ENCODE measurements at regions not wholly inside any gene's neighbourhood (a gene's known extent, or its start where the extent isn't known, plus 50 kb on each side); places are given as distances from the start of the nearest gene placed in this dataset.
"Not testable (repeated sequence)": the region's sequence is repeated elsewhere in the genome, so short reads cannot be mapped to it uniquely, and the experiment has no call there.

- DNase-seq: no peak
These were observed 151.8 kb upstream of the RASA1 start for GRCh38 chr5:87115839-87116364.

DNA sequence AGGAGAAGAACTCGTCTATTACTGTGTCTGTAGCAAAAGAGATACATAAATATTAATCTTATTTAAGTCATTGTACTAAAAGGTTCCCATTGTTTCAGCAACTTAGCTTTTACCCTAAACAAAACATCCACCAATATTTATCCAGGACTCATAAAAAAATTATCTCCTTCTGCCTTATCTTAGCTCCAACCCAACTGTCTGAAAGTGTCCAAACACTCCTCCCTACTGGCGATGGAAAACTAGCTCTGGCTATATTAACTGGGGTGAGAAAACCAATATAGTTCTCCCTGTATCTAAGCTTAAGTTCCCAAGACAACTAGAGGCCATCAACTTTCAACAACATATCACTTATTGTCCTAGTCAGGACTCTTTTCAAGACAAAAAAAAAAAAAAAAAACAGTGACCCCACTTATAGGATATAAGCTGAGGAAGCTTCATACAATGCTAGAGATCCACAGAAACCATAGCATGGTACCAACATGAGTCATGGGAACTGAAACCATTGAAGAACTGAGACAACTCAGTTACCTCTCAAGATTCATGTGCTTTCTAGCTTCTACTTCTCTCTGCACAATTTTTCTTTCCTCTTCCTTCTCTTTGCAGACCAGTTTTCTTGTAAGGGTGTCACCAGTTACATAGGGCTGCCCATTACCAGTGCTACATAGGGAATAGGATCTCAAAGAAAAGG is 150.7 kb upstream of the RASA1 start:
- no peak for DNase-seq

DNA sequence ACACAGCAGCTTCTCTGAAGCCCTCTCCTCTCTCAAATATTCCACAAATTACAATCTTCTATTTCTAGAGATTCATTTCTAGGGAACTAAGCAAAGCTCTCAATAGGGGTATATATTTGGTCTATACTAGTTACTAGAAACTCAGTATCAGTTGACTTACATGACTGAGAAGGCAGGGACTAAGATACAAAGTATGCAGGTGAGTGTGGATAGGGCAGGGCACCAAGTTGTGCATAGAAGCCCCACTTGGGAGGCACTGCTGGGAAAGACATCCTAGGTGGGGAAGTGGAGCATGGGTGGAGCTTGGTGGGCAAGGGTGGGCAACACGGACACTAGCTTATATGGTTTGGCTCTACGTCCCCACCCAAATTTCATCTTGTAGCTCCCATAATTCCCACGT is 148.1 kb upstream of the RASA1 start:
- no peak for DNase-seq

- no peak for DNase-seq
These were observed 147.0 kb upstream of the RASA1 start for GRCh38 chr5:87120518-87121303.

- DNase-seq: no peak
These were observed 146.2 kb upstream of the RASA1 start for GRCh38 chr5:87121304-87122150.

DNA sequence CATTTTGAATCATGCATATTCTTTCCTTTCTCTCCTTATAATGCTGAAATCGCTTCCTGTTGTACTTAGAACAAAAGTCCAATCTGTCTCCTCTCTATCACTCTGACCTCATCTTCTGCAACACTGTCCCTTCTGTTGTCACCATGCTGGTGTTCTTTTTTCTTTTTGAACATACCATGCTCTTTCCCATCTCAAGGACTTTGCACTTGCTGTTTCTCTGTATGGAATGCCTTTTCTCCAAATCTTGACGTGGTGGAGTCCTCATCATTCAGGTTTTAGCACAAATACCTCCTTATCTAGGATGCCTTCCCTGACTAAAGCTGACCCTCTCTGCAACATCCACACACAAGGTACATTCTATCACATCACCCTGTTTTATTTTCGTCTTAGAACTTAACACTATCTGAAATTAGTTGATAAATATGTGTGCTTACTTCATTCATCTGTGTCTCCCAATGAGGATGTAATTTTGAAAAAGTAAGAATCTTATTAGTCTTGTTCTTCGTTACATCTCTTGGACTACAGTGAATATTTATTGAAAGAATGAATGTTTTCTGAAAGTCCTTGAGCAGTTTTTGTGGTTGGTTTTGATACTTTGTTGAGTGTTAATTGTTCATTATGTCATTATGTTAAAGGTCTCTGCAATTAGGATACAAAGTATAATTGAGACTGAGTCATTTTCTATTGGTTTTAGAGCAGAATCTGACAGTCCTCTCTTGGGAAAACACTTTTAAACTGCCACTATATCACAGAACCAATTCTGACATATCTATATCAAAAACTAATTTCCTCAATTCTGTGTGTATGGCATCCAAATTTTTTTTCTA is 145.3 kb upstream of the RASA1 start:
- DNase-seq: no peak

DNA sequence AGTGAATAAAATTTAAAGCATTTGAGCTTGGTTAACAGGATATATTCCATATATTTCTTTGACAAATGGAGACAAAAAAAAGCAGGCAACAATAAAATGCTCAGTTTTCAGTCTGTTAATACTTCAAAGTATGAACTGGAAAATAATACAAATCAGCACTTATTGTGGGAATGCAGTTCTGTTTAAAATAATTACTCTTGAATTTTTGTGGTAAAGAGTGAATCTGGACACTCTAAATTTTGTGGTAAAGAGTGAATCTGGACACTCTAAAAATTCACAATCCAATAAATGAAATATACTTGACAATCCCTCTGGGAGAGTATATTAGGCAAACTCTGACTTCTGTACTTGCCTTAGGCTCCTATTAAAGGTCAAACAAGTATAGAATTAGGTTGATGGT is 141.9 kb upstream of the RASA1 start:
- no peak for DNase-seq

- no peak for DNase-seq
These were observed 140.8 kb upstream of the RASA1 start for GRCh38 chr5:87126869-87127268.

- no peak for DNase-seq
These were observed 140.3 kb upstream of the RASA1 start for GRCh38 chr5:87127426-87127825.

DNA sequence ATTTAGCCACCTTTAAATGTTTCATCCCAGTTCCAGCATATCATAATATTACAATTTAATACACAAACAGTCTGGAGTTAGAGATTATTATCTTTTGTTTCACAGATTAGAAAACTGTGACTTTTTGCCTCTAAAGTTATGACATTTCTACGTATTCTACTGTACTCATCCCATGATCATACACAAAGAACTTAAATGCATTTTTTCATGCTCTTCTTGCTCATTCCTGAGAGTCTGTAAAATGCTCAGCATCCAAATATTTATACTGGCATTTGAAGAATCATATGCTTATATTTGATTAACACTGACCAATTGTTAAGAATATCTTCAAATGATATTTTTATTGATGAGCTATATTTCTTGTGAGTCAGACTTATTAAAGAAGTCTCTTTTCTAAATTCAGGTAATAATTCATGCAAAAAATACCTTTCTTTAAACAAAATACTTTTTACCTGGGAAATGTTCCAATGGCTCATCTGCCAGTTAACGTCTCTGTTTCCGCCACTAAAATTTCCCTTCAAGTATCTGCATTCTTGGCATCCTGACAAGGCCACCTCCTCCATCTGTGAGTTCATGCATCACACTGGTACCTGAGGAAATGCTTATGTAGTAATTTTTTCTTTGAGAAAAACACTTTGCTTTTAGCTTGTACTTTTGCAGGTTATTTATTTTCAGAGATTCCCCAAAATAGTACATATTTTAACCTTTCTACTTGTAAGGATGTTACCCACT is 139.6 kb upstream of the RASA1 start:
- DNase-seq: no peak

GRCh38 chr5:87129046-87129445 is 138.6 kb upstream of the RASA1 start:
- DNase-seq: no peak

- DNase-seq: no peak
These were observed 135.0 kb upstream of the RASA1 start for GRCh38 chr5:87132696-87133095.

DNA sequence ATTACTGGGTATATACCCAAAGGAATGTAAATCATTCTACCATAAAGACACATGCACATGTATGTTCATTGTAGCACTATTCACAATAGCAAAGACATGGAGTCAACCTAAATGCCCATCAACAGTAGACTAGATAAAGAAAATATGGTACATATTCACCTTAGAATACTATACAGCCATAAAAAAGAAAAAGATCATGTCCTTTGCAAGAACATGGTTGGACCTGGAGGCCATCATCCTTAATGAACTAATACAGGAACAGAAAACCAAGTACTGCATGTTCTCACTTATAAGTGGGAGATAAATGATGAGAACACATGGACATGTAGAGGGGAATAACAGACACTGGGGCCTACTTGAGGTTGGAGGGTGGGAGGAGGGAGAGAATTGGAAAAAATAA is 133.2 kb upstream of the RASA1 start:
- DNase-seq: not testable (repeated sequence)

DNA sequence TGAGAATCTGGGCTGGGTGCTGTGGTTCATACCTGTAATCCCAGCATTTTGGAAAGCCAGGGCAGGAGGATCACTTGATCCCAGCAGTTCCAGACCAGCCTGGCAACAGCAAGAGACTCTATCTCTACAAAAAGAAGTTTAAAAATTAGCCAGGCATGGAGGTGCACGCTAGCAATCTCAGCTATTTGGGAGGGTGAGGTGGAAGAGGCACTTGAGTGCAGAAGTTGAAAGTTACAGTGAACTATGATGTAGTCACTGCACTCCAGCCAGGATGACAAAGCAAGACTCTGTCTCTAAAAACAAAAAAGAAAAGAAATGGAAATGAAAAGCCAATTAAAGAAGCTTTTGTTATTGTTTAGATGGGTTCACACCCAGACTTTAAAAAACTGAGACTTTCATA is 131.6 kb upstream of the RASA1 start:
- no peak for DNase-seq

- DNase-seq: no peak
These were observed 130.9 kb upstream of the RASA1 start for GRCh38 chr5:87136733-87137132.

DNA sequence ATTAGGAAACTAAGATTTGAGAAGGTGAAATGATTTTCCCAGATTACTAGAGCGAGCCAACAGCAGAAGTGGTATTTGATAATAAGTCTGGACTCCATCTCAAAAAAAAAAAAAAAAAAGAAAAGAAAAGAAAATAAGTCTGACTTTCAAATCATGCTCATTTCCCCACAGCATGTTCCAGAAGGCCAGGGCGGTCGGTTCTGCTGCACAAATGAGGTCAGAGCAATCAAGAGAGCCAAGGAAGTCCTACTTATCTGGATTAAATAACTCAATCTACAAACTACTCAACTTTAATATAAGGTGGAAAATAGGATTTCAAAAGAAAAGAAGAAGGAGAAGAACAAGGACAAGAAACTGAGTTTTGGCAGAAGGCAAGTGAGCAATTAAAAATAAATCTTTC is 130.4 kb upstream of the RASA1 start:
- DNase-seq: no peak

DNA sequence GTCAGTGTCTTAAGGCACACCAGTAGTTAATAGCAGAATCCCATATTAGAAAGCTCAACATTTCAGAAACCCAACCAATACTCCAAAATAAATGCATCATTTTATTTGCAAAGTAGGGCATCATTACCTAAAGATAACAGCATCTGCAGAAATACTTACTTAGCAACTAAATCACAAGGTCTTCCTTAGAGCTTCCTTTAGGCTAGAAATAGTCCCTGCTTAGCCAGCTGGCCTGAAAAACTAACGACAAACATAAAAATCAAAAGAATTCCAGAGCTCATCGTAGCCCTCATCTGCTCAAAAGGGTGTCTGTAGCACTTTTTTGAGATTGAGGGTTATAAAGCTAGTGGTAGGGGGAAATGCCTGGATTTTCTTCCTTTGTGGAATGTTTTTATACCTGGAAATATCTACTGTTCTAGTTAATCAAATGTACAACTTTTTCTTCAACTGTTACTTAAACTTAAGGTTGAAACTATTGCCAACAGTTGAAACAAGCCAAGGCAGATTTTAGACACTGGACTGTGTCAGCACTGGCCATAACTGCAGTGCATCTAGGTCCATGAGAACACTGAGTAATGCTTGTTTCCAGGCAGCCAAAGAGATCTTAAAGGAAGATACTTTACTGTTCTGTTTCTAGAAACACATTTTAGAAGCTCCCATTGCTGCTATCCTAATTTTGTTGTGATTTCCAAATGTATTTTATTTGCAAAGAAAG is 129.4 kb upstream of the RASA1 start:
- no peak for DNase-seq

- DNase-seq: no peak
These were observed 127.9 kb upstream of the RASA1 start for GRCh38 chr5:87139795-87140194.

DNA sequence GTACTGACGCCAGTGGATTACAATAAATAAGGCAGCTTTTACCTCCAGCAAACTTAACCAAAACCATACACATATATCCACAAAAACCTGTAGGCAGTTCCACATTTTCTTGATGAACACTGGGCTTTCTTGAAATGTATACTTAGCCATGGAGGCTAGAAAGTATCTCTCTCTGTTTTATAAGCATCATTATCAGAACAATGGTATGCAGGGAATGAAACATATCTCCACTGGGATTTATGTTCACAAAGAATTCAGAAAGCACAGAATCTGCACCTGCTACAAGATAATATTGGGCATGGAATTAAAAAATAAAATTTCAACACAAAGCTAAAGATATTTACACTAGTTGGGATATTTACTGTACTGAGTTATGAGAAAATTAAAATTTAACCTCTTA is 126.1 kb upstream of the RASA1 start:
- no peak for DNase-seq

DNA sequence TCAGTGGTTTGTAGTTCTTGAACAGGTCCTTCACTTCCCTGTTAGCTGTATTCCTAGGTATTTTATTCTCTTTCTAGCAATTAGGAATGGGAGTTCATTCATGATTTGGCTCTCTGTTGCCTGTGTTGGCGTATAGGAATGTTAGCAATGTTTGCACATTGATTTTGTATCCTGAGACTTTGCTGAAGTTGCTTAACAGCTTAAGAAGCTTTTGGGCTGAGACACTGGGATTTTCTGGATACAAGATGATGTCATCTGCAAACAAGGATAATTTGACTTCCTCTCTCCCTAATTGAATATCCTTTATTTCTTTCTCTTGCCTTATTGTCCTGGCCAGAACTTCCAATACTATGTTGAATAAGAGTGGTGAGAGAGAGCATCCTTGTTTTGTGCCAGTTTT is 121.8 kb upstream of the RASA1 start:
- not testable (repeated sequence) for DNase-seq

GRCh38 chr5:87147441-87147840 is 120.2 kb upstream of the RASA1 start:
- no peak for DNase-seq
